DND-41 (cell line): ENCODE measurements at regions not wholly inside any gene's neighbourhood (a gene's known extent, or its start where the extent isn't known, plus 50 kb on each side); places are given as distances from the start of the nearest gene placed in this dataset.

ENCODE experiments used
- ATAC-seq: fragments of 200-7000 bp; cut with Tn5 transposase; 3 replicates; pipeline ENCODE4 v1.9.1; 2021; ENCODE audit warnings: low read depth; ENCODE audit not compliant: insufficient read depth
- DNase-seq: peaks from one replicate; pipeline ENCODE4 v3.0.0-alpha.2; 2020
- H2AFZ ChIP-seq: 2 replicates; pipeline ENCODE4 v1.6.0; 2012; ENCODE audit warnings: low read depth, low read length
- H3K27ac ChIP-seq: 2 replicates; pipeline ENCODE4 v1.5.1; 2012; ENCODE audit warnings: low read length, inconsistent platforms
- H3K27me3 ChIP-seq: fragments of 200-600 bp; sonication (generic); 2 replicates; pipeline ENCODE4 v1.6.0; 2012; ENCODE audit warnings: low read length, mild to moderate bottlenecking, inconsistent platforms; ENCODE audit not compliant: insufficient read depth, poor library complexity
- H3K36me3 ChIP-seq: 2 replicates; pipeline ENCODE4 v1.5.1; 2012; ENCODE audit warnings: low read length, inconsistent platforms; ENCODE audit not compliant: insufficient read depth
- H3K4me1 ChIP-seq: 2 replicates; pipeline ENCODE4 v1.5.1; 2012; ENCODE audit warnings: mild to moderate bottlenecking, low read length; ENCODE audit not compliant: insufficient read depth
- H3K4me2 ChIP-seq: 2 replicates; pipeline ENCODE4 v1.6.0; 2012; ENCODE audit warnings: mild to moderate bottlenecking, moderate library complexity, low read length, inconsistent platforms; ENCODE audit not compliant: insufficient read depth
- H3K4me3 ChIP-seq, 2 experiments: fragments of 200-600 bp in 1 of 2; shearing (Covaris generic) in 1 of 2; 2 replicates each; pipeline ENCODE4 v1.5.1; 2012 to 2016; ENCODE audit warnings: inconsistent platforms in 2 of 2, low read length in 2 of 2, mild to moderate bottlenecking in 2 of 2, low read depth in 1 of 2, moderate library complexity in 1 of 2
- H3K79me2 ChIP-seq: 2 replicates; pipeline ENCODE4 v1.6.0; 2012; ENCODE audit warnings: low read length, inconsistent platforms; ENCODE audit not compliant: insufficient read depth
- H3K9ac ChIP-seq: 2 replicates; pipeline ENCODE4 v1.6.0; 2012; ENCODE audit warnings: low read depth, mild to moderate bottlenecking, inconsistent platforms, low read length, moderate library complexity
- H3K9me3 ChIP-seq: 2 replicates; pipeline ENCODE4 v1.5.1; 2012; ENCODE audit warnings: low read length, moderate library complexity, mild to moderate bottlenecking, inconsistent platforms; ENCODE audit not compliant: insufficient read depth, severe bottlenecking
- H4K20me1 ChIP-seq: 2 replicates; pipeline ENCODE4 v1.6.0; 2012; ENCODE audit warnings: low read length; ENCODE audit not compliant: insufficient read depth
- CTCF ChIP-seq: IDR thresholded peaks from 2 replicates; pipeline ENCODE4 v1.5.1; 2012; ENCODE audit warnings: borderline replicate concordance, low read length, moderate library complexity, mild to moderate bottlenecking; ENCODE audit not compliant: poor library complexity, severe bottlenecking; ENCODE audit errors: extremely low read depth
- EZH2 ChIP-seq: IDR thresholded peaks from 3 replicates; pipeline ENCODE4 v1.6.1; 2012; ENCODE audit warnings: borderline replicate concordance, low read depth, mild to moderate bottlenecking, moderate library complexity, low read length, inconsistent platforms; ENCODE audit not compliant: severe bottlenecking

- no peaks in the 10 kb centered on the region for H3K27me3 ChIP-seq
- no peaks in the 10 kb centered on the region for H3K4me1 ChIP-seq
- no peak overlapping the region for H2AFZ ChIP-seq
- ATAC-seq (no peak), DNase-seq (no peak)
- no peaks in the 10 kb centered on the region for H4K20me1 ChIP-seq
- H3K79me2 ChIP-seq, result no peaks in the 10 kb centered on the region
- H3K9me3 ChIP-seq, result no peaks in the 10 kb centered on the region
- no peak overlapping the region for H3K9ac ChIP-seq
- no peak overlapping the region for H3K4me2 ChIP-seq
- no peak overlapping the region for H3K4me3 ChIP-seq
- no peaks in the 10 kb centered on the region for H3K36me3 ChIP-seq
- no peak for TF ChIP-seq CTCF
- no peak for TF ChIP-seq EZH2
- no peak overlapping the region for H3K27ac ChIP-seq
Observed at GRCh38 chr7:41633690-41634089, 69.2 kb downstream of the INHBA start.

GRCh38 chr7:41630741-41631140 lies 72.1 kb downstream of the INHBA start:
- no peak for DNase-seq
- H3K27me3 ChIP-seq, result no peaks in the 10 kb centered on the region
- no peak overlapping the region for H3K9ac ChIP-seq
- H3K9me3 ChIP-seq, result no peaks in the 10 kb centered on the region
- H2AFZ ChIP-seq, result no peak overlapping the region
- TF ChIP-seq EZH2 (no peak), CTCF (no peak)
- H3K4me2 ChIP-seq, result no peak overlapping the region
- no peak for ATAC-seq
- H3K27ac ChIP-seq, result no peak overlapping the region
- H3K4me3 ChIP-seq, result no peak overlapping the region
- H4K20me1 ChIP-seq, result no peaks in the 10 kb centered on the region
- no peaks in the 10 kb centered on the region for H3K4me1 ChIP-seq
- no peaks in the 10 kb centered on the region for H3K36me3 ChIP-seq
- H3K79me2 ChIP-seq, result no peaks in the 10 kb centered on the region

- Histone ChIP-seq H3K27ac (no peak overlapping the region), H3K9me3 (no peaks in the 10 kb centered on the region), H3K4me1 (no peaks in the 10 kb centered on the region), H3K4me3 (no peak overlapping the region), H3K9ac (no peak overlapping the region), H3K36me3 (no peaks in the 10 kb centered on the region), H3K27me3 (no peaks in the 10 kb centered on the region), H2AFZ (no peak overlapping the region), H3K4me2 (no peak overlapping the region), H4K20me1 (no peaks in the 10 kb centered on the region), H3K79me2 (no peaks in the 10 kb centered on the region)
- ATAC-seq, result no peak
- DNase-seq, result no peak
- TF ChIP-seq CTCF (no peak), EZH2 (no peak)
Observed at GRCh38 chr7:41629711-41630111, 73.2 kb downstream of the INHBA start.

GRCh38 chr7:41628901-41629300 lies 74.0 kb downstream of the INHBA start:
- H3K4me1 ChIP-seq, result no peaks in the 10 kb centered on the region
- no peak overlapping the region for H3K4me2 ChIP-seq
- no peak for ATAC-seq
- H3K9me3 ChIP-seq, result no peaks in the 10 kb centered on the region
- H3K27me3 ChIP-seq, result no peaks in the 10 kb centered on the region
- no peak for TF ChIP-seq EZH2
- no peak for TF ChIP-seq CTCF
- no peak overlapping the region for H3K4me3 ChIP-seq
- no peak for DNase-seq
- H4K20me1 ChIP-seq, result no peaks in the 10 kb centered on the region
- H3K9ac ChIP-seq, result no peak overlapping the region
- H2AFZ ChIP-seq, result no peak overlapping the region
- no peaks in the 10 kb centered on the region for H3K36me3 ChIP-seq
- H3K27ac ChIP-seq, result no peak overlapping the region
- no peaks in the 10 kb centered on the region for H3K79me2 ChIP-seq
